Lower lobe of right lung (tissue), 2 donors: ENCODE measurements at regions not wholly inside any gene's neighbourhood (a gene's known extent, or its start where the extent isn't known, plus 50 kb on each side); places are given as distances from the start of the nearest gene placed in this dataset.

ENCODE experiments used
- ATAC-seq, 2 donors: fragments of 200-7000 bp; cut with Tn5 transposase; one replicate each; pipeline ENCODE4 v1.9.1; 2020 to 2022; ENCODE audit warnings: mild to moderate bottlenecking in 2 of 2, moderate library complexity in 2 of 2
- DNase-seq: peaks from one replicate; pipeline ENCODE4 v3.0.0-alpha.2; 2020
- H3K27ac ChIP-seq: fragments of 200-600 bp; one replicate; pipeline ENCODE4 v1.8.0; 2022
- H3K27me3 ChIP-seq: fragments of 200-600 bp; one replicate; pipeline ENCODE4 v1.8.0; 2022; ENCODE audit warnings: low read depth
- H3K36me3 ChIP-seq: fragments of 200-600 bp; one replicate; pipeline ENCODE4 v1.8.0; 2022; ENCODE audit warnings: mild to moderate bottlenecking
- H3K4me1 ChIP-seq: fragments of 200-600 bp; one replicate; pipeline ENCODE4 v1.8.0; 2022
- H3K4me3 ChIP-seq: fragments of 200-600 bp; one replicate; pipeline ENCODE4 v1.8.0; 2022; ENCODE audit warnings: mild to moderate bottlenecking
- H3K9me3 ChIP-seq: fragments of 200-600 bp; one replicate; pipeline ENCODE4 v1.8.0; 2022
- intact Hi-C: fragments of 100-400 bp; cut with DNase I; formaldehyde crosslinking; loops from one replicate; pipeline ENCODE4 v1.11.0; 2022
- TF ChIP-seq, protein P1 (sequence below): fragments of 200-600 bp; IDR thresholded peaks from one replicate; pipeline ENCODE4 v1.8.0; 2022; ENCODE audit warnings: antibody characterized with exemption, mild to moderate bottlenecking
- donor health status: DM: no; HTN: yes; CAD: no; lungs with severe emphysema.

DNA sequence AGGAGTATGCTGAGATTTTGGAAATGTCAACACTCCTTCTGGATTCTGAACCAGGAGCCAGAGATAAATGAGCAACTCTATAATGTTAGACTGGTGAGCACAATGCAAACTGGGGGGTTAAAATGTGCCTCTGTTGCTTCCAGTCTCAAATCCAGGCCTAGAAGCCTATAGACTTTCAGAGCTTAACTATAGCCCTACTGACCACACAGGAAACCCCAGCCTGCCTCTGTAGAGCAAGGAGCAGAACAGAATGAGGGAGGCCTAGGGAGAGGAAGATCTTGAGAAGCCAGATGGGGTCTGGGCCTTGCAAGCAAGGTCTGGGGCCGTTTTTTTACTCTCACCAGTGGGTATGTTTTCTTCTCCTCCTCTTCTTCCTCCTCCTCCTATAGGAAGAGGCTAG lies 225.4 kb upstream of the KITLG start:
- DNase-seq = no peak
- TF ChIP-seq, protein P1, sequence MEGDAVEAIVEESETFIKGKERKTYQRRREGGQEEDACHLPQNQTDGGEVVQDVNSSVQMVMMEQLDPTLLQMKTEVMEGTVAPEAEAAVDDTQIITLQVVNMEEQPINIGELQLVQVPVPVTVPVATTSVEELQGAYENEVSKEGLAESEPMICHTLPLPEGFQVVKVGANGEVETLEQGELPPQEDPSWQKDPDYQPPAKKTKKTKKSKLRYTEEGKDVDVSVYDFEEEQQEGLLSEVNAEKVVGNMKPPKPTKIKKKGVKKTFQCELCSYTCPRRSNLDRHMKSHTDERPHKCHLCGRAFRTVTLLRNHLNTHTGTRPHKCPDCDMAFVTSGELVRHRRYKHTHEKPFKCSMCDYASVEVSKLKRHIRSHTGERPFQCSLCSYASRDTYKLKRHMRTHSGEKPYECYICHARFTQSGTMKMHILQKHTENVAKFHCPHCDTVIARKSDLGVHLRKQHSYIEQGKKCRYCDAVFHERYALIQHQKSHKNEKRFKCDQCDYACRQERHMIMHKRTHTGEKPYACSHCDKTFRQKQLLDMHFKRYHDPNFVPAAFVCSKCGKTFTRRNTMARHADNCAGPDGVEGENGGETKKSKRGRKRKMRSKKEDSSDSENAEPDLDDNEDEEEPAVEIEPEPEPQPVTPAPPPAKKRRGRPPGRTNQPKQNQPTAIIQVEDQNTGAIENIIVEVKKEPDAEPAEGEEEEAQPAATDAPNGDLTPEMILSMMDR = no peak
- Histone ChIP-seq H3K36me3 (no peaks in the 10 kb centered on the region), H3K27ac (no peak overlapping the region), H3K27me3 (no peaks in the 10 kb centered on the region), H3K9me3 (no peaks in the 10 kb centered on the region), H3K4me1 (no peaks in the 10 kb centered on the region), H3K4me3 (no peak overlapping the region)
- ATAC-seq = no peak
- intact Hi-C loops = no loop called here

DNA sequence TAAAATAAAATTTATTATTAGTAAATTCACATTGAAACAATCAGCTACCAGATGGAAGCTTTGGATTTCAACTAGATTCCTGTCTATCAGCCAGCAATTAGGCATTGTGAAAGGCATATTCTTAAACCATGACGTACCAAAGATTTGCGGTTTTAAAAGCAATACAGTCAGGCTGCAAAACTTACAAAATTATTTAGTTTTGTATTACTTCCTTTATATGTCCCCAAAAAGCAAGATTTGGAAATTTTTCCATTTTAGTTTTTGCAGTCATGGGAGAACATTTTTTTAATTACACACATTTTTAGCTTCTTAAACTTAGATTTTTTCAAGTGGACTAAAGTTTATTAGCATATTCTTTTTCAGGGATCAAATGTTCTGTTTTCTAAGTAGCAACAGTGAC lies 225.0 kb upstream of the KITLG start:
- Histone ChIP-seq H3K4me3 (no peak overlapping the region), H3K27me3 (no peaks in the 10 kb centered on the region), H3K4me1 (no peaks in the 10 kb centered on the region), H3K27ac (no peak overlapping the region), H3K9me3 (no peaks in the 10 kb centered on the region), H3K36me3 (no peaks in the 10 kb centered on the region)
- TF ChIP-seq, protein P1 = no peak
- intact Hi-C loops = no loop called here
- DNase-seq (no peak), ATAC-seq (no peak)

DNA sequence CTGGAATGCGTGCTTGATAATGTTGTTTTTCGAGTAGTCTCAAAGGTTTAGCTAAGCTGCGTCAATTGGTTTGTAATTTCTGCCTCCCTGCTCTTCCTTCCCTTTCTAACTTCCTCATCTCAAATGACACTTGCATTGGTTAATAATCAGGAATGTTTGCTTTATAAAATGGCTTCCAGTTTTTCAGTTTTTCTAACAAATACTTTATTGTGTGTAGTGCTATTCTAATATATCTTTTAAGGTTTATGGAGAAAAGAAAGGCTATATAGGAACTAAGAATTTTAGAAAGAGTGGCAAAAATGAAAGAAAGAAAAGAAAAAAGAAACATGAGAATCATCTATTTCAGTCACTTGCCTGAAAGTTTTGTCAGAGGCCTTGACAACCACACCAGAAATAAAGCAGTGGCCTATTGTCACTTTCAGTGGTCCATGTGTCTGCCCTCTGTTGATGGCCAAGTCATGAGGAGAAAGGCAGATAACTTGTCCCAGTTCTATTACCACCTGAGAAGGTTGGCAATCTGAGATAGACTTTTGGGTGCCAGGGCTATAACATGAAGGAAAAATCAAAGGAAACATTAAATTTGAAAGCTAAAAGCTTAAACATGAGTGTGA lies 221.9 kb upstream of the KITLG start:
- Histone ChIP-seq H3K36me3 (no peaks in the 10 kb centered on the region), H3K27ac (no peak overlapping the region), H3K4me1 (no peaks in the 10 kb centered on the region), H3K4me3 (no peak overlapping the region), H3K27me3 (no peaks in the 10 kb centered on the region), H3K9me3 (no peaks in the 10 kb centered on the region)
- ATAC-seq (peak in 1 of 2 donors; percentile 24), DNase-seq (no peak)
- intact Hi-C loops = no loop called here
- TF ChIP-seq, protein P1 = no peak

DNA sequence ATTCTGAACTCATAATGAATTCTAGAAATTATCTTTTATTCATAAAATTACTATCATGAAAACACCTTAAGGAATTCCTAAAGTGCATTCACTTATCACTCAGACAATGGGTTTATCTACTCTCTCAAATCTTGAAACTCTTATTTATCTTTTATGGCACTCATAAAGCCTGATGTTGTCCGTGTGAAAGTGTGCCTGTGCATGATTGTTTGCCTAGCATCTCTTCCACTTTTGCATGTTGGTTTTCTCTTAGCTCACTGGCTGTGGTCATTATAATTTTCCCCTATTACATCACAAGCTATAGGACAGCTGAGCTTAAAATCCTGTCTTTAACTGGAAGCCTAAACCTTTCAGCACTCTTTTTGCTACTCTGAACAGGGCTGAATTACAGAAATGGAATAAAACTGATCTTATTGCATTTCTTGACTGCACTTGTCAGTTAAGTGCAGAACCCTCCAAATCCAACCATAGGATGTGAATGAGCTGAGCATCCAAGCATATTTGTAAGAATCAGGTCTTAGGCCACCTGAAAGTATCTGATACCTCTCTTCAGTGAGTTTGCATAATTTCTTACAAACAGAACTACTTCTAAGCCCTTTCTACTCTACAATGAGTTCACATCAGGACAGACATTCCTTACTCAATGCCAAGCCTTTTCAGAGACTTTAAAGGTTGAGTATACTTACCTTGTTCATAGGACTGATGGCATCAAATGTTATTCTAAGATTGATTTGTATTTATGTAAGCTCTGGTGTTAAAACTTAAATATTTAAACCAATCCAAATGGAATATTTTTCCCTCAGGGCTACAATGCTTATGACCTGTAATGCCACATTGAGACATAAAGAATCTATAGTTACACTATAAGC lies 221.2 kb upstream of the KITLG start:
- no peaks in the 10 kb centered on the region for H3K36me3 ChIP-seq
- H3K4me1 ChIP-seq = no peaks in the 10 kb centered on the region
- TF ChIP-seq, protein P1 = no peak
- ATAC-seq = peak in 1 of 2 donors; percentile 42
- no peak overlapping the region for H3K4me3 ChIP-seq
- no peaks in the 10 kb centered on the region for H3K9me3 ChIP-seq
- no peak overlapping the region for H3K27ac ChIP-seq
- intact Hi-C loops = no loop called here
- DNase-seq = no peak
- H3K27me3 ChIP-seq = no peaks in the 10 kb centered on the region

DNA sequence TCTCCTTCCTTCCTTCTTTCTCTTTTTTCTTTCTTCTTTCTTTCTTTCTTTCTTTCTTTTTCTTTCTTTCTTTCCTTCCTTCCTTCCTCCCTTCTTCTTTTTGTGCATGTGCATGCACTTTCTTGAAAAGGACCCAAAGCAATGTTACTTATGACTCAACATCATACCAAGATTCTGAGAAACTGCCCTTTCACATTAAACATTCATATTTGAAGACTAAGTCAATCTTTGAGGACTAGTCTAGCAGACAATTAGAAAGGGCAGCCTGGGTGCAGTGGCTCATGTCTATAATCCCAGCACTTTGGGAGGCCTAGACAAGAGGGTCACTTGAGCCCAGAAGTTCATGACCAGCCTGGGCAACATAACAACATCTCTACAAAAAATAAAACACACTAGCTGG lies 212.8 kb upstream of the KITLG start:
- Histone ChIP-seq H3K27ac (no peak overlapping the region), H3K36me3 (no peaks in the 10 kb centered on the region), H3K4me3 (no peak overlapping the region), H3K27me3 (no peaks in the 10 kb centered on the region), H3K4me1 (no peaks in the 10 kb centered on the region), H3K9me3 (peaks cover 15% of the 10 kb centered on the region)
- TF ChIP-seq, protein P1 = no peak
- ATAC-seq (no peak), DNase-seq (no peak)
- intact Hi-C loops = no loop called here
